ENCODE measurements at regions not wholly inside any gene's neighbourhood (a gene's known extent, or its start where the extent isn't known, plus 50 kb on each side); places are given as distances from the start of the nearest gene placed in this dataset.

- Histone ChIP-seq H3K4me2 (ENCODE audit: insufficient read depth, low read length) (no peak overlapping the region), H2AFZ (ENCODE audit: low read depth, low read length) (no peak overlapping the region), H3K27ac (ENCODE audit: extremely low read depth, low read depth, low read length) (no peak overlapping the region), H3K27me3 (ENCODE audit: control insufficient read depth in 2 of 2, insufficient read depth in 2 of 2, low read length in 2 of 2) (no peaks in the 10 kb centered on the region), H3K9ac (ENCODE audit: insufficient read depth in 1 of 2, low read depth in 2 of 2, low read length in 2 of 2) (no peak overlapping the region), H3K79me2 (ENCODE audit: control insufficient read depth, insufficient read depth, low read length) (no peaks in the 10 kb centered on the region), H3K4me1 (replicated peaks in 1 of 2; ENCODE audit: control insufficient read depth in 2 of 2, insufficient read depth in 2 of 2, low read length in 2 of 2) (no peaks in the 10 kb centered on the region), H3K4me3 (no peak overlapping the region), H3K36me3 (ENCODE audit: control insufficient read depth, insufficient read depth, low read length) (no peaks in the 10 kb centered on the region), H4K20me1 (replicated peaks; ENCODE audit: control insufficient read depth, insufficient read depth, low read length) (no peaks in the 10 kb centered on the region), H3K9me3 (replicated peaks; ENCODE audit: control insufficient read depth, insufficient read depth, low read depth, low read length) (no peaks in the 10 kb centered on the region), H3K9me1 (ENCODE audit: control insufficient read depth, insufficient read depth, low read length) (no peaks in the 10 kb centered on the region)
- in situ Hi-C loops (cut with MboI), result no loop called here
- 0% methylated on average over 2 of the region's 2 CpGs for WGBS (ENCODE audit: insufficient coverage, low coverage, missing lambda C conversion rate)
- ChIA-PET CTCF (ENCODE audit: low intra/inter-chr PET ratio) (no interaction called here), POLR2A (no interaction called here)
- no peak for TF ChIP-seq MTA2 (IDR thresholded peaks at IDR 0.05; ENCODE audit: low read depth)
- TF ChIP-seq PTTG1 (tag; IDR thresholded peaks at IDR 0.05; ENCODE audit: low read depth), result no peak
- no peak for TF ChIP-seq PTRF (tag; IDR thresholded peaks at IDR 0.05)
- no peak for TF ChIP-seq NEUROD1 (IDR thresholded peaks at IDR 0.05; ENCODE audit: borderline replicate concordance, low read depth, low read length, partially characterized antibody)
- no peak for TF ChIP-seq SRSF9 (IDR thresholded peaks at IDR 0.05; ENCODE audit: borderline replicate concordance, low read depth, low read length)
- no peak for TF ChIP-seq PCBP2 (IDR thresholded peaks at IDR 0.05; ENCODE audit: low read depth, low read length, poor library complexity, severe bottlenecking)
- ATAC-seq (no peak), FAIRE-seq (no peak), DNase-seq (ENCODE audit: extremely low read depth in 1 of 4, low spot score in 3 of 4) (no peak)
- intact Hi-C loops (cut with micrococcal nuclease), result no loop called here
- BruUV-seq (replicated peaks), result no TSS peak
These were observed 695.2 kb downstream of the TUSC7 start for GRCh38 chr3:117404730-117405129.

- Histone ChIP-seq H2AFZ (ENCODE audit: low read depth, low read length) (no peak overlapping the region), H3K4me2 (ENCODE audit: insufficient read depth, low read length) (no peak overlapping the region), H3K27ac (ENCODE audit: extremely low read depth, low read depth, low read length) (no peak overlapping the region), H3K27me3 (ENCODE audit: control insufficient read depth in 2 of 2, insufficient read depth in 2 of 2, low read length in 2 of 2) (no peaks in the 10 kb centered on the region), H4K20me1 (replicated peaks; ENCODE audit: control insufficient read depth, insufficient read depth, low read length) (no peaks in the 10 kb centered on the region), H3K9ac (ENCODE audit: insufficient read depth in 1 of 2, low read depth in 2 of 2, low read length in 2 of 2) (no peak overlapping the region), H3K4me3 (no peak overlapping the region), H3K9me3 (replicated peaks; ENCODE audit: control insufficient read depth, insufficient read depth, low read depth, low read length) (no peaks in the 10 kb centered on the region), H3K9me1 (ENCODE audit: control insufficient read depth, insufficient read depth, low read length) (no peaks in the 10 kb centered on the region), H3K79me2 (ENCODE audit: control insufficient read depth, insufficient read depth, low read length) (no peaks in the 10 kb centered on the region), H3K36me3 (ENCODE audit: control insufficient read depth, insufficient read depth, low read length) (no peaks in the 10 kb centered on the region), H3K4me1 (replicated peaks in 1 of 2; ENCODE audit: control insufficient read depth in 2 of 2, insufficient read depth in 2 of 2, low read length in 2 of 2) (no peaks in the 10 kb centered on the region)
- WGBS (ENCODE audit: insufficient coverage, low coverage, missing lambda C conversion rate), result 0% methylated on average over 1 of the region's 1 CpG
- in situ Hi-C loops (cut with MboI) (no loop called here), intact Hi-C loops (cut with micrococcal nuclease) (no loop called here)
- POLR2A ChIA-PET, result no interaction called here
- BruUV-seq (replicated peaks), result no TSS peak
- CTCF ChIA-PET (ENCODE audit: low intra/inter-chr PET ratio), result no interaction called here
- DNase-seq (ENCODE audit: extremely low read depth in 1 of 4, low spot score in 3 of 4), result no peak
- ATAC-seq, result no peak
- no peak for TF ChIP-seq ETV5 (CRISPR knock-in tag; IDR thresholded peaks at IDR 0.05; ENCODE audit: low read depth)
- TF ChIP-seq SMARCB1 (IDR thresholded peaks at IDR 0.05; ENCODE audit: insufficient read length, low read depth), result no peak
- no peak for TF ChIP-seq ZBTB49 (CRISPR knock-in tag; IDR thresholded peaks at IDR 0.05; ENCODE audit: borderline replicate concordance)
- no peak for TF ChIP-seq NFIX (CRISPR knock-in tag; IDR thresholded peaks at IDR 0.05; ENCODE audit: low read depth)
- TF ChIP-seq ZNF512 (tag; IDR thresholded peaks at IDR 0.05), result no peak
- no peak for TF ChIP-seq TAF9B (IDR thresholded peaks at IDR 0.05; ENCODE audit: partially characterized antibody)
- FAIRE-seq, result no peak
These were observed 695.8 kb downstream of the TUSC7 start for GRCh38 chr3:117405359-117405758.

All from K562 (cell line).